ENCODE measurements at regions not wholly inside any gene's neighbourhood (a gene's known extent, or its start where the extent isn't known, plus 50 kb on each side); places are given as distances from the start of the nearest gene placed in this dataset.
A peak's percentile ranks its signal among the peaks of the same experiment; 100 is the strongest.
"Not testable (repeated sequence)": the region's sequence is repeated elsewhere in the genome, so short reads cannot be mapped to it uniquely, and the experiment has no call there.

DNA sequence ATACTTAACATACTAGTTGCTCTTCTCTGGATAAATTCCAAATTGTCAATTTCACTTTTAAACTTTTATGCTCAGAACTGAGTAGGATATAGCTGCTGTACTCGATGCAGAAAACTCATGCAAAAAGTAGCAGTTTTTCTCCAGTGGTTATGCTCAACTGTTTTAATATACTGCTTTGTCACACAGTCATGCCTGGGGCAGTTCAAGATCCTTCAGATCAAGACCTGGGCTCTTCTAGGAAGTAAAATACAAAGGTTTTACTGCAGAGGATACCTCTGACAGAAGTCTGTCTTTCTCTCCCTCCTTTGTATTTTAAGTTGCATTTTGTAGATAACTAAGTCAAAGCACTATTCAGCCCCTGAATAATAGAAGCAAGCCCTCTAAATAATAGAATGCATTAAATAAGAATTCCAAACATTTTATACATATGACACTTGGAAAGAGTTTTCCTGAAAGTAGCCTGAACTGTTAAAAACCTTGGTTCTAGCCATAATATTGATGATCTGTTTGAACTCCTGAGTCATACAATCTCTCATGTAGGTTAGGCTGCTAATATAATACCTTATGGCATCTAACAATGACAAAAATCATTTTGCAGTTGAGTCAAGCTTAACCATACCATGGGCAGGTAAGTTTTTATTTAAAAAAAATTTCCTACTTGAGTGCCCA is 183.3 kb upstream of the TRIB2 start:
- no peak for DNase-seq

DNA sequence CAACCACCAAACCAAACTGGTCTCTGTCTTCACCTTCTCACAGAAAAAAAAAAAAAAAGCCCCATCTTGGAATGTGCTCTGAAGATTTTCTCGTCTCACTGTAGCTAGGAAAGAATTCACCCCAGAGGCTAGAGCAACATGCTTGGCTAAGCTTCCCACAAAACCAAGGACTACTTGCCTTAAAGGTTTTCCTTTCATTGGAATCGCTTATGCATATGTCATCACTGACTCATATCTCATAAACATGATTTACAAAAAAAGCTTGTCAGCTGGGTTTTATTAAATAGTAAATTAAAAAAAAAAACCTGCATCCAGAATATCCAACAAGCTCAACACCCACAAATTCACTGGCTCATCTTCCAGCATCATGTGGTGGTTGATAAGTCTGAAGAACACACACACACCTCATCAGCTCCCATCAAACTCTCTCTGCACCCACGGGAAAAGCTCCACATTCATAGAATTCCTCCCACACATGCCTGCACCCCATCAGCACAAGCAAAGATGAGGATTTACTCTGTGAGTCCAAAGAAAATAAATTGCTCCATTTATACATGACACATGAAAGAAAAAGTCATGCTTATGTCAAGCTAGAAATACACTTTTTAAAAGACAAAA is 182.0 kb upstream of the TRIB2 start:
- no peak for DNase-seq

DNA sequence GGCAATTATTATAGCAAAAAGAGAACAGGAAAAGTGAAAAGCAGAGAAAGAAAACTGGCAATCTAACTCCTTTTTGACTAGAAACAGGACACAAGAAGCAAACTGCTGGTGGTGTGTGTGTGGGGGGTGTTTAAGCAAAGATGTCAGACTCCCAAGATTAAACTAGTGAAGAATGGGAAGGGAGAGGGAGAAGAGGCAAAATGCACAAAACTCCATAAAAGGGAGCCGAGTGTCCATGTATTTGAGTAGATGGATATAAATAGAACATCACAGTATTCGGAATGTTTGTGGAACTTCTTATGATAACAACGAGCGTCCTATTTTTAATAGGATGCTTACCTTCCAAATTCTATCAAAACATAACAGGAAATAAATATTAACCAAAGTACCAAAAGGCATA is 179.8 kb upstream of the TRIB2 start:
- DNase-seq, result no peak

DNA sequence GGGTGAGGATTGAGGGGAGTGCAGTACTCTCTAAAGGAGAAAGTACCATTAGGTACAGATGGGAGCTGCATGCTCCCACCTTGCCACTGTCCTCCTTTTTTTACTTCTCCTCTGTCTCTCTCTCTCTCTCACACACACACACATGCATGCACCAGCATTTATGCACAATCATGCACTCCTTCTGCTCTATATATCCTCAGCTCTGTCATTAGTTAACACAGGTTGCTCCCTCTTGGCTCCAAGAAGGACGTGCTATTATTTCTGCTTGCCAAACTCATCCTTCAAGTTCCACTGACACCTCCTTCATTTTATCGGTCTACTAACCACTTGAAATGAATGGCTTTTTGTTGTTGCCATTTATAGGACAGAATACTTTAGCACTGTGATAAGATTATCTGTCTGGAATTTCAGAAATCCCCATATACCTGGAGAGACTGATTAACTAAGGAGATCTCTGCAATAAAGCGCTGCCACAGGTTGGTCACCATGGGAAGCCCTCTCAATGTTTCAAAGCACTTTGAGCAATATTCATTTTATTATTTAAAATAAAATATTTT is 178.5 kb upstream of the TRIB2 start:
- DNase-seq, result no peak

DNA sequence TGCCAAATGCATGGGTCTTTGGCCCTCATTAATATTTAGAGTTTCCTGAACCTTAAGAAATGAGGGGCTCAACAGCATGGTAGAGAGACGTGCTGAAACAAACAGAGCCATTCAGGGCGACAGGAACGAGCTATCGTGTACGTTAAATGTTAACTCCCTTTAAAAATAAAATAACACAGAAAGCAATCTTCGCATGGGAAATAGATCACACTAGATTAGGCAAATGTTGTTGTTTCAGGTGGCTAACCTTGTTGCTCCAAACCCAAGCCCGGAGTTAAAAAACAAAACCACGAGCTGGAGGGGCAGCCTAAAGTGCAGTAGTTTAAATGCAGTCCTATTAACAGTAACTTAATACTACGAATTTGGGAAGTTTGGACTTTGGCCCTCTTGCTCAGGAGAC is 177.4 kb upstream of the TRIB2 start:
- no peak for DNase-seq

DNA sequence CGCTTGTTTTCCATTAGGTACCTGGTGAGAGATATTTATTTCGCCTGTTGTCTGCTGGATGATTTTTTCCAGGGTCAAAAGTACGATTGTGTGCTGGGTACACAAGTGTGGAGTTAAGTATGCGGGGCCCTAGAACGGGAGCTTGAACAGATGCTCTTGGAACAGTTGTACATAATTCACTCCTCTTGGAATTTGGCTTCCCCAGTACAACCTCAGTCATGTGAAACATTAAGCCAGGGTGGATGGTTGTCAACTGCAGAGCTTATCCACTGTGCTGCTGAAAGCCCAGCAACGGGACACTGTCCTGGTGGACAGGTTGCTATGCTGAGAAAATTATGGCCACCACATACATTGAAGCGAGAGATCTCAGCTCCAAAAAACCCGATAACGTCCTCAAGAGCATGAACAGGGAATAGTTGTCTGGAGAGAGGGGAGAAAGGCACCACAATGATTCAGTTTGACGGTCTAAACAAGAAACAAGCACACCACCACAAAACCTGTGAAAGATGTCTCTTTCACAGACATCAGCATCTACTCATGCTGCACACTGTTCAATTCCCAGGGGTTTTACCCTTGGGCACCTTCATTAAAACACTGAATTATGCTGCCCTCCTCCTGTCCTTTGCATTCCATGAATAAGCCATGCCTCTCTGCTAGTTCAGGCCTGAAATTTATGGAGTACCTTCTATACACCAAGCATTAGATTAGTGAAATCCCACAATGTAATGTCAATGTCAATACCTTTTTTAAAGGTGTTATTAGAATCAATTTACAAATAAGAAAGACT is 176.8 kb upstream of the TRIB2 start:
- DNase-seq, result no peak

DNA sequence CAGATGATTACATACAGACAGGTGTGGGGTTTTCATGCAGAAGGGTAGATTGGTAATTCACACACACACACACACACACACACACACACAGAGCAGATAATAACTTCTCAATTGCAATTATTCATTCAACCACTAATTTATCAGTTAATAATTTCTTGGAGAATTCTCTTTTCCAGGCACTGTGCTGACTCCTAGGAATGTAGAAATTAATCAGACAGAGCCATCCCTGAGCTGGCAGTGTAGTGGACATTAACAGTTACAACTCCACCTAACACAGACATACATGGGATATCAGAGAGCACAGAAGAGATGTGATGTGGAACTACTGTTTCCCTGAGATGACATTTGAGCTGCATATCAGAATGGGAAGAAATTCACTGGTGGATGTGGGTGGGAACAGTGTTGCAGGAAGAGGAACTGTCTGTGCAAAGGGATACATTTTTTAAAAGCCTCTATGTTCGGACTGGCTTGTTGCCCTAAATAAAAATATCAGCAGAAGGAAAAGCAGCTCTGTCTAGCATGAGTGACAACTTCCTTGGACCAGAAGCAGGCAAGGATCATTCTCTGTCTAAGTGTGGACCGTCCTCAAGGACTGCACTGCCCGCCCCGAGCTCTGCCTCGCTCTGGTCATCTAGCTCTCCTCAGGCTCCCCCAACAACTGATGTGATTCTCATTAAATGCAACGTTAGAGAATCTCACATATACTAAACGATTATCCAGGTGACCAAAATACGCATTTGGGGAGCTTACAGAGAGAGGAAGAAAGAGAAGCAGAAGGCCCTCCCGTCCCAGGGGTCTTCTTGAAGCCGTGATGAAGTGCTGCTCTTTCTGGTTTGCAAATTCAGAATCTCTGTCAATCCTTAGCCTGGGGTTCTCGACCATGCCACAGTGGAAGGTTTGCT is 173.4 kb upstream of the TRIB2 start:
- DNase-seq, result no peak

DNA sequence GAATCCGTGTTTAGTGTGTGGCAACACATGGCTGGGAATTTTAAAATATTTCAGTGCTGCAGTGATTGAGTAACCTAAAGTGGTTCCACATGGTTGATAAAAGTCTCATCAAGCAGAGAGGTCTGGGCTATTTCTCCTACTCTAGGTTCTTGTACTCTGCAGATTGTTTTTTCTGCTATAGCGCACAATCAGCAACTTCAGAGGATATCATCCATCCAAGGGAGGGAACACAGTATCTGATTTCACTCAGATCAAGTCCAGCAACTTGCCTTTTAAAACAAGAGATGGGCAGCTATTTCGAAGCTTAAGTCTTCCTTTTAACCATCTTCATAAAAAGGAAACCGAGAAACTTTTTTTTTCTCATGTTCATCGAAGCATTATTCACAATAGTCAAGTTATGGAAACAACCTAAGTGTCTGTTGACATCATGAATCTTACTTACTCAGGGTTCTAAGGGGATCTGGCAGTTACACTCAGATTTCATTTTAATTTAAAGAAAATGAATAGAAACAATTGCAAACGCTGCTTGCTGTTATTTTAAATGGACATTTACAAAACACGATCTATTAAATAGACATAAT is 172.7 kb upstream of the TRIB2 start:
- no peak for DNase-seq

DNA sequence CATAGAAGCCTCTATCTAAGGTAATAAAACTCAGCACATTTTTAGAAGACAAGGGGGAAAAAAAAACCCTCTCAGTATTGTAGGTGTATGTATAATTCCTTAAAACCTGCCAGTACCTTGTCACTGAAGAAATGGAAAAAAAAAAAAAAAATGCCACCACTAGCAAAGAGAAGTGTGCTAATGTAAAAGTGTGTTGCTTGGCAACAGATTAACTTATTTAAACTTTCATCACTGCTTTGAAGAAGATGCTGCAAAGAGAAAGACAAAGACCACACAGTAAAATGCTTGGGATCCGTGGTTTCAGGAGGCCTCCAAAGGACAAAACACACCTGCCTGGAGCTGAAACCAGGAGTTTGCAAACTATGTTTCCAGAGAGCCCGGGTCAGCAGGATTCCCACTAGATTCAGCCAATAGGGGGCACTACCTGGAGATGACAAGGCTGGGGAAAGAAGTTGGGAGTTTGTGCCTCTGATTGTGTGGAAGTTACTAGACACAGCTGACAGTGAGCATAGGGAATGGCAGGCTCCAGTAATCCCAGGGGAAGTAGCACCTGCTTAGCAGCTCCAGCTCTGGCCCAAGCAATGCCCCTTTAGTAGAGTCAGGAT is 169.1 kb upstream of the TRIB2 start:
- no peak for DNase-seq

DNA sequence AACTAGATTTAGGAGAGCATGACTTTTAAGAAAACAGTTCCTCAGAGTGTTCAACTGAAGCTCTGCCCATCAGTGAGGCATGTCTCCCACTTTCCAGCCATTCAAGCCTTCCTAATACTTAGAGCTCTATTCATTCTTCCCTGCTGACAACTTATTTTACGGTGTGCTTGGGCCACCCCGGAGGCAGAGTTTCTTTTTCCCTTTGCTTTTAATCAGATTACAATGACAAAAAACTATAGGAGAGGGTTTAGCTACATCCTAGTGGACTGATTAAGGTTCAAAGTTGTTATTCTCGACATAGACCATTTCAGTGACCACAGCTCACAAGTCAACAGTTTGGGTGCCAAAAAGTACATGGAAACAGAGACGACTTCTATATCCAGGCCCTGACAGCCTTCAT is 167.8 kb upstream of the TRIB2 start:
- DNase-seq, result no peak

DNA sequence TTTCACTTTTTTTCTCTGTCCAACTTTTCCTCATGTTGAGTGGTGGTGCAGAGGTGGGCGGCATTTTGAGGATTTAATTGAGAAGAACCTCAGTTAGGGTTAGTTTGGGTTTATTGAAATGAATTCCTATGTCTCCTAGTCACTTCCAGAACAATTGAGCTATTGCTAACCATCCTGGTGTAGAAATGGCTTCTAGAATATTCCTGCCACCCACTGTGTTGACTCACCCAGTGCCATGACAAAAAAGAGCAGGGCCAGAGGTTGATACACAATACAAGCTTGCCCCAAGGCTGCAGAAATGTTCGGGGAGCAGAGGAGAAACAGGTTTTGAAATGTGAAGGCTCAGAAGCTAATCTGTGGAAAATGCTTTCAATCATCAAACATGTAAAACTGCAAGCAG is 167.1 kb upstream of the TRIB2 start:
- DNase-seq, result no peak

DNA sequence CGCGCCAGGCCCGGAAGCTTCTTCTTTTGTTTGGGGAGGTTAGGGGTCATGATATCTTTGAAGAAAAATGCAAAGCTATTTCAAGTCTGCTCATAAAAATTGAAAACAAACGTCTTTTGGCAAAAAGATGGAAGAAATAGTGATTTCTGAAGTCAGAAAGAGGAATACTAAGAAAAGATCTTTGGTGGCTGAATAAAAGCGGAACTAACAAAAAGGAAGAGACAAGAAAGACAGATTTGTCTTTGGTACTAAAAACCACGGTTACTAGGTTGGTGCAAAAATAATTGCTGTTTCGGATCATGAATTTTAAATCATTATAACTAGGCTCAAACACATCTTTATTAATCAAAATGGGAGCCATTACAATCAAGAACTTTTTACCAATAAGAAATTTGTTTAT is 164.6 kb upstream of the TRIB2 start:
- DNase-seq, result no peak

DNA sequence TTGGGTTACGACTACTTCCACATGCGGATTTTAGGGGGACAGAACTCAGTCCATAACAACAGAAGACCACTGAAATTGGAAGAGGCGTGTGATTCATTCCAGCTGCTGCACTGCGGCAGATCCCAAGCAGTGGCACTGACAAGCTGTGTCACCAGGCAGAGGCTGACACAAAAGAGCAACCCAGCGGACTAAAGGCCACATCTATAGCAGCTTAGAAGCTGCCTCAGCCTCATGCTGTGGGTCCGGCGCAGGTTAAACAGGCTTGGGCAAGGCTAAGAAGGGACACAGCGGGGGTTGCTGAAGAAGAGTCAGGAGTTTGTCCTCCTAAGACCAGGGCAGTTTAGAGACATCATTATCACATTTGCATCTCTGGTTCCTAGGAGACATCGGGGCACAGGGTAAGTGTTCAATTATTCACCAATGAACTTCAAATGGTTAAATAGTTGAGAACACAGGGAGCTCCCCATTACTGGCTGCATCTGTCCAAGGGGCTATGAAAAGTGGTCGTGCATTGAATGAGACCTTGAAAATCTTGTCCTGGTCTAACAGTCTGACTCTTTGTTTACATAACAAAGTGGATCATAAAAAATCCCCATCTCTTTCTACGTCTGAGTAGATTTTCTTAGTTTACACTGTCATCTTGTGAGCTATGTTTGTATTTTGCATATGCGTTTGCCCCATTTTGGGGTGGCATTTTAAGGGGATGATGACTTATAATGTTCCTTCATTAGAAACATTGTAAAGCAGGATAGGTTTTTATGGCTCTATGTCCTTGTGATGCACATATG is 162.3 kb upstream of the TRIB2 start:
- peak; percentile 9 for DNase-seq

DNA sequence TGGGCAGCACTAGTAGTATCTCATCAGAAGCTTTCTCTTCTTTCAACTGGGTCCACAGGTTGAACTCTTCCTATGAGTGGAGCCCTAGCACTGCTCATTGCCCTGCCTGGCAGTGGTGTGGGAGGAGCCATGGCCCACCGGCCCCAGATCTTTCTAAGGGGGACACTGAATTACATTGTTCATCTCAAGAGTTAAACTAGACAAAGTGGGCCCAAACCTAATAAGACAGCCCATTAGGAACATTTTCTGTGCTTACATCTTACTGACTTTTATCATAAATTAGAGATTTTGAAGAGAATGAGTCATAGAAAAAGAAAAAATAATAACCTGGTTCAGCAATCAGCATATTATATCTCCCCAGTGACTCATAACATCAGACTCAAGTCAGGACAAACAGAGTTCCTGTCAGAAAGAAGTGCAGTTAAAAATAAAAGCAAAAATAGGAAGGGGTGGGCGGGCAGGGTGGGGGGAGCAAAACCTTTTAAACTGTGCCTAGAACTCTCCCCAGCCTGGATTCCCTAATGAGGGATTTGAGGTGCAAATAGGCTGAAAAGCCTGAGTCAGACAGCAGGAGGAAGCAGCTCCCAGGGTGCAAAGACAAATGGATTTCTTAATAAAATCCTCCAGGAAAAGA is 161.6 kb upstream of the TRIB2 start:
- peak; percentile 62 for DNase-seq

DNA sequence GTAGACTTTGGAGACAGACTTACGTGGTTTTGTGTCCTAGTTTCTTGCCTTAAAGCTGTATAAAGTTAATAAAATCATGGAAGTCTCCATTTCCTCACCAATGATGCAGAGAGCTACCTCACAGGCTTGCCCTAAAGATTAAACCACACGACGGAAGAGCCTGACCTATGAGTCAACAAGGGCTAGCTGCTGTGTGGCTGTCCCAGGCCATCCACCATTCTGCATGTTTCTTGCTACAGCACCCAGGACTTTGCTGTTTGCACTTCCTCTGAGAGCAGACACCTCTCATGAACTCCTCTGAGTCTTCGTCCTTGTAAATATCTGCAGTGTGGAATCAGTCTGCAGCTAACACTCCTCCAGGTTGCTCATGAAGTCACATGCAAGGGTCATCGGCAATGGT is 160.0 kb upstream of the TRIB2 start:
- DNase-seq, result peak; percentile 41

DNA sequence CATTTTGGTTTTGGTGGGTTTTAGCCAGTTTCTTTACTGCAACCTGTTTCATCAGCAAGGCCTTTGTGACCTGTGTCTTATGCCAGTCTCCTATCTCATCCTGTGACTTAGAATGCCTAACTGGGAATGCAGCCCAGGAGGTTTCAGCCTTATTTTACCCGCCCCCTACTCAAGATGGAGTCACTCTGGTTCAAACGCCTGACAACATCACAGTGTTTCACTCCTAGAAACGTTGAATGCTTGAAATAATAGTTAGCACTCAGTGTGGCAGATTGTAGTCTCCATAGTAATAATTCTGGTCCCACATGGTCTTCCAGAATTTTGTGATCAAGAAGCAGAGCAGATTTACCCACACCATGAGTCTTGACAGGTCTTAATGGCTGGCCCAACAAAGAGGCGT is 159.0 kb upstream of the TRIB2 start:
- no peak for DNase-seq

DNA sequence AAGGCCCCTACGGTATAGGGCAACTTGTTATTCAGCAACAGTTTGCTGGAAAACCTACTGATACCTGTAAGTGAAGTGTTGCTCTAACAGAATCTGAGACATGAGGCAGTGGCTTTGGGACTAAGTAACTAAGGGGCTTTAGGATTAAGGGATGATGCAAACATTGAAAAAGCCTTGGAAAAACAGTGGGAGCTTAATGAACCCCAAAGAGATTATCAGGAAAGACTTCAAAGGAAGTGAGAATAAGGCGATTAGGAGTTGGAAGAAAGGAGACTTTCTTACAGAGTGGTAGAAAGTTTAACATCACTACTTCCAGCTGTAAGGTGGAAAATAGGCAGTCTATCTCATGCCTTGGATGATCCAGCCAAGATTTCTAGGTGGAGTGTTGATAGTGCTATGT is 158.2 kb upstream of the TRIB2 start:
- no peak for DNase-seq

DNA sequence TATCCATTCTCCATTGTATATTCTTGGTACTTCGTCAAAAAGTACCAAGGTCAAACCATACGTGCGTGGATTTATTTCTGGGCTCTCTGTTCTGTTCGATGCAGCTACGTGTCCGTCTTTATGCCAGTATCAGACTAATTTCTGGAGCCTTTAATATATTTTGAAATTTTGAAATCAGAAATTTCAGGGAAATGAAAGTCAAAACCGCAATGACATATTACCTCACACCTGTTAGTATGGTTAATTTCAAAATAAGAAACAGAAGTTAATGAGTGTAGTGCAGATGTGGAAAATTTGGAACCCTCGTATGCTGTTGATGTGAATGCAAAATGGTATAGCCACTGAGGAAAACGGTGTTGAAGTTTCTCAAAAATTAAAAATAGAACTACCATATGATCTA is 156.1 kb upstream of the TRIB2 start:
- no peak for DNase-seq

DNA sequence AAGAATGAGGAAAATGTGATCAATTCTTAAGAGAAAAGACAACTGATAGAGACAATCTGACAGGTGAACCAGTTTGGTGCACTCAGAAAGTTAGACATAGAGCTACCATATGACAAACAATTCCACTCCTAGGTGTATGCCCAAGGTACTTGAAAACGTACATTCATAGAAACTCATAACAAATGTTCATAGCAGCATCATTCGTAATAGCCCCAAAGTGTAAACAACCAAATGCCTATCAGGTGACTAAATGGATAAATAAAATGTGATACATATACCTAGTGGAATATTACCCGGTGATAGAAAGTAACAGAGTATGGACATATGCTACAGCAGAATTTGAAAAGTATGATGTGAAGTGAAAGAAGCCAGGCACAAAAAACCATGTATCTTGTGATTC is 149.3 kb upstream of the TRIB2 start:
- no peak for DNase-seq

DNA sequence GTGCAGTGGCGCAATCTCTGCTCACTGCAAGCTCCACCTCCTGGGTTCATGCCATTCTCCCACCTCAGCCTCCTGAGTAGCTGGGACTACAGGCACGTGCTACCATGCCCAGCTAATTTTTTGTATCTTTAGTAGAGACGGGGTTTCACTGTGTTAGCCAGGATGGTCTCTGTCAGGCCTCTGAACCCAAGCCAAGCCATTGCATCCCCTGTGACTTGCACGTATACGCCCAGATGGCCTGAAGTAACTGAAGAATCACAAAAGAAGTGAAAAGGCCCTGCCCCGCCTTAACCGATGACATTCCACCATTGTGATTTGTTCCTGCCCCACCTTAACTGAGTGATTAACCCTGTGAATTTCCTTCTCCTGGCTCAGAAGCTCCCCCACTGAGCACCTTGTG is 147.2 kb upstream of the TRIB2 start:
- DNase-seq, result not testable (repeated sequence)

DNA sequence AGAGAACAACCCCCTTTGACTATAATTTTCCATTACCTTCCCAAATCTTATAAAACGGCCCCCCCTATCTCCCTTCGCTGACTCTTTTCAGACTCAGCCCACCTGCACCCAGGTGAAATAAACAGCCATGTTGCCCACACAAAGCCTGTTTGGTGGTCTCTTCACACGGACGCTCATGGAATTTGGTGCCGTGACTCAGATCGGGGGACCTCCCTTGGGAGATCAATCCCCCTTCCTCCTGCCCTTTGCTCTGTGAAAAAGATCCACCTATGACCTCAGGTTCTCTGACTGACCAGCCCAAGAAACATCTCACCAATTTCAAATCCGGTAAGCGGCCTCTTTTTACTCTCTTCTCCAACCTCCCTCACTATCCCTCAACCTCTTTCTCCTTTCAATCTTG is 146.8 kb upstream of the TRIB2 start:
- not testable (repeated sequence) for DNase-seq
